ENCODE measurements at regions not wholly inside any gene's neighbourhood (a gene's known extent, or its start where the extent isn't known, plus 50 kb on each side); places are given as distances from the start of the nearest gene placed in this dataset.

DNA sequence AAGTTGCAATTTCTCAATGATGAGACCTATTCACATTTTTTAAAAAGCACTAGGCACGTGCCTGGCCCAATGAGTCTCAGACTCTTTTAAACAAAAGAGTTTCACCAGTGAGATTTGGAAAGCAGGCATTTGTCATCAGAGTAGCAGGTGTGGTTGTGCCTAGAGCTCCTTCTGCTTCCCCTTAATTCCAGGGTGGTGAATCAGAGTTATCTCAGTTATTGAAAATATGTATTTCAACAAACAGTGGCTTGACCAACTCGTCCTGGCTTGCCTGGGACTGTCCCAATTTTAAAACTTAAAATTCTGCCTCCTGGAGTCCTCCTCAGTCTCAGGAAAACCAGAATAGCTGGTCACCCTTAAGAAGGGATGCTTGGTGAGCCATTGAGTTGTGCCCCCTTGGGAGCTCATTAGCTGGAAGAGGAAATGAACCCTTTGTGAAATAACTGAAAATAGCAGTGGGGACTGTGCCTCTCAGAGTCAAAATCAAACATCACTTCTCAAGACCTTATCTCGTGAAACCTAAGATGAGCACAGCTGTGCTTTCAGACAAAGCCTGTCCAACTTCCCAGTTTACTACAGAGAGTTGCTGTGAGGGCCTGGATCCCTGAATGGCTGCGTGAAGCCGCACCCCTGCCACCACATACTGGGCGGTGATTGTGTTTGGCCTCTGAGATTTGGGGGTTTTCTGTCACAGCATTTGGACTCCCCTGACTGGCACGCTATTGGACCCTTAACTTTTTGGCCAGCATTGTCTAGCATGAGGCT is 116.3 kb downstream of the ANKRD60 start:
- Histone ChIP-seq H3K4me3 (replicated peaks in 1 of 2; ENCODE audit: low read depth in 1 of 2, low read length in 2 of 2) (no peak overlapping the region), H3K4me1 (ENCODE audit: control insufficient read depth in 1 of 2, insufficient read depth in 2 of 2, low read length in 2 of 2) (peaks cover 0 to 11% of the 10 kb centered on the region in 2 experiments; a peak in 2 of 4 replicates), H3K27me3 (ENCODE audit: insufficient read depth, low read length) (peaks cover 16% of the 10 kb centered on the region; the same call in 1 of the 2 replicates), H2AFZ (ENCODE audit: low read depth, low read length, poor library complexity, severe bottlenecking) (no peak overlapping the region), H3K9me2 (ENCODE audit: insufficient read depth) (no peaks in the 10 kb centered on the region), H3K79me2 (ENCODE audit: insufficient read depth, low read length) (no peaks in the 10 kb centered on the region), H3K9ac (ENCODE audit: low read length) (no peak overlapping the region), H4K20me1 (ENCODE audit: insufficient read depth) (no peaks in the 10 kb centered on the region), H3K9me3 (ENCODE audit: control insufficient read depth in 1 of 2, insufficient read depth in 1 of 2, low read depth in 1 of 2, low read length in 2 of 2) (no peaks in the 10 kb centered on the region; a peak in 1 of 4 replicates), H3K4me2 (ENCODE audit: low read length) (peak overlapping the region; percentile 36; the same call in 1 of the 2 replicates), H3K36me3 (ENCODE audit: control insufficient read depth in 1 of 2, insufficient read depth in 2 of 2, low read length in 2 of 2) (no peaks in the 10 kb centered on the region), H3K27ac (ENCODE audit: low read depth, low read length) (no peak overlapping the region)
- no TSS peak for BruUV-seq (replicated peaks)
- CTCF ChIA-PET = interaction anchor here (1.2 kb wide), 1 partner anchor 25 kb away, joined by 3 read pairs; no protein-coding TSS in a partner anchor
- intact Hi-C loops (cut with micrococcal nuclease) = no loop called here
- POLR2A ChIA-PET = interaction anchor here (1.2 kb wide), 1 partner anchor 25 kb away, joined by 3 read pairs; no protein-coding TSS in a partner anchor
- no peak for DNase-seq (ENCODE audit: low read depth, low spot score)
- TF ChIP-seq, protein P1, sequence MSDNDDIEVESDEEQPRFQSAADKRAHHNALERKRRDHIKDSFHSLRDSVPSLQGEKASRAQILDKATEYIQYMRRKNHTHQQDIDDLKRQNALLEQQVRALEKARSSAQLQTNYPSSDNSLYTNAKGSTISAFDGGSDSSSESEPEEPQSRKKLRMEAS (IDR thresholded peaks at IDR 0.05) = no peak
- no peak for TF ChIP-seq SP1 (IDR thresholded peaks at IDR 0.05; ENCODE audit: low read depth)
- no peak for TF ChIP-seq FOSL1 (IDR thresholded peaks at IDR 0.05; ENCODE audit: low read depth)
- no peak for TF ChIP-seq EZH2phosphoT487 (IDR thresholded peaks at IDR 0.05; ENCODE audit: borderline replicate concordance)
- no peak for TF ChIP-seq CBX3 (IDR thresholded peaks at IDR 0.05; ENCODE audit: low read depth)
- TF ChIP-seq SIN3A (IDR thresholded peaks at IDR 0.05; ENCODE audit: low read depth) = no peak
- TF ChIP-seq CEBPB (IDR thresholded peaks at IDR 0.05; ENCODE audit: low read depth) = no peak
- TF ChIP-seq ZFX (IDR thresholded peaks at IDR 0.05) = no peak
- TF ChIP-seq, protein P2, sequence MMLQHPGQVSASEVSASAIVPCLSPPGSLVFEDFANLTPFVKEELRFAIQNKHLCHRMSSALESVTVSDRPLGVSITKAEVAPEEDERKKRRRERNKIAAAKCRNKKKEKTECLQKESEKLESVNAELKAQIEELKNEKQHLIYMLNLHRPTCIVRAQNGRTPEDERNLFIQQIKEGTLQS (IDR thresholded peaks at IDR 0.05) = no peak
- no peak for TF ChIP-seq YY1 (IDR thresholded peaks at IDR 0.05; ENCODE audit: extremely low read depth, insufficient replicate concordance, low read depth, low read length)
- RAD21 ChIA-PET (ENCODE audit: low non-redundant PET in 1 of 2, low total read pairs in 2 of 2, uncharacterized antibody in 2 of 2, unreplicated experiment in 2 of 2) = no interaction called here
- ATAC-seq = peak; percentile 66

All from HCT116 (cell line).